ENCODE measurements at regions not wholly inside any gene's neighbourhood (a gene's known extent, or its start where the extent isn't known, plus 50 kb on each side); places are given as distances from the start of the nearest gene placed in this dataset.

DNA sequence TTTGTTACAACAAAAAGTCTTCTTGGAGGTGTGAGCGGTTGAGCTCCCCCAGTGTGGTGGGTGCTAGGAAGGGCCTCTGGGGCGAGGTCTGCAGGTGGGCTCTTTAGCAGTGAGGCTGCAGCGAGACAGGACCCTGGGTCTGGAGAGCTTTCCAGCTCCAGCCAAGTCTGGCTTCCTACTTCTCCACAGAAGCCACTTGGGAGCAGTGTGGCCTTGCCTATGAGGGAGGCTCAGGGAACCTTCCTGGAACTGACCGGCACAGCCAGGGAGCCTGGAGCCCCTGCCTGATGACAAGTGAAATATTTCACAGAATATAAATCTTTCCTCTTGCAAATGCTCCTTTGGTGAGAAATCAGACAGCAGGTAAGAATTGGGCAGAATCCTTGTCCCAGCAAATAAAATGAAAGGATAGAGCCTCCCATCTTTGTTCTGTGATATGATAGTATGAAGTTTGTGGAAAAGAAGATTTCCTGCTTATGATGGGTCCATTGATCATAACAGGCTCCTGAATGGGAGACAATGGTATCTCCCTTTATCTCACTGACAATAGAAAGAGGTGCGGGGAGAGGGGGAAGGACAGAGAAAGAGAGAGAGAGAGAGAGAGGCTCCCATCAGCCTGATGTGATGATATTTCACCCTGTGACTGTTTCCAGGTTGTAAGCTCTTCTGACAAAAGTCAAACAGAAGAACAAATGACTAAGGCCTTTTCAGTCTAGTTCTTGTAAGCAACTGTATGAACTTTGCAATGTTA is 289.8 kb upstream of the SPRED2 start:
- no peak for DNase-seq

DNA sequence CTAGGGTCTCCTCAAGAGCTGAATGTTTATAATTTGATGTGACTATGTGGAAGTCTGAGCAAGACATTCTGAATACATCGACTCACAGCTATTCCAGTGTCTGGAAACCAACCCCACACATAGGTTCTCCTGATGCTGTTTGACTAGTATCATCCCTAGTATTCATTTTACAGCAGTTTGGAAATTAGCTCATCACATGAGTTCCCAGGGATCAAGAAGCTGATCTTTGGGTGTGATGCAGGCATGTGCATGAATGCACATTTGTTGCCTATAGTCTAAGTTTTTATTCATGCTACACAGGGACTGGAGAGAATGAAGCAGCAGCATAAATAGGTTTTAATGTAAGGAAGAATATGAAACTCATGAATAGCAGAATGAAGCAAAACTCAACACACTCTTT is 284.3 kb upstream of the SPRED2 start:
- no peak for DNase-seq

DNA sequence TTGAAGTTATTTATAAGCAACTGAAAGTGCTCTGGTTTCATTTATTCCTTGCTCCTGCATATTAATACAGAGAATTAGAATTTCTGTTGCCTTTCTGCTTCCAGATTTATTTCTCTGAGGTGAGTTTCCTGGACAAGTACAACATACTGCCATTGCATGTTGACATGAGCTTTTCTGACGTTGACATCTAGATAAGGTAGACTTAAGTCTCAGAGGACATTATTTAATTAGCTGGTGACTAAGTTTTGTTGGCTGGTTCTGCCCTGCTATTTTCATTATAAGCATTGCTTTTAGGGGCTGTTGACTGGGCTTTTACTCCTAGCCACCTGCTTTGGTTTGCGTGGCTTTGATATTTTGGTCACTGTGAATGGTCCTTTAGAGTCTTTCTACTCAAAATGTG is 282.9 kb upstream of the SPRED2 start:
- no peak for DNase-seq

DNA sequence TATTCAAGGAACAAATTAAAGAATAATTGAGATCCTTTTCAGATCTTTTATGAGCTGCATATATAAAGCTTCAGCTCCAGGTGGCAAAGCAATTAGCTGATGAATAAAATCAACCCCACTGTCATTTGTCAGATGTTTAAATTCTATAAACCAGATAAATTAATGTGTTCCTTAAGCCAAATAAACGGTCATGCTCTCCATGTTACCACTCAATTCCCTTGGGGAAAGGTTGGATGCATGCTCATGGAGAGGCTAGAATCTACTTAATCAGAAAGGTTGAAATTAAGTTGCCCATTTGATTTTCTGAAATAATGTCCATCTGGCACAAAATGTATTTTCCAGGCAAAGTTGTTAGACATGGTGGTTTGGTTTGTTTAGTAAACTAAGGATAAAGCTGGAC is 282.5 kb upstream of the SPRED2 start:
- no peak for DNase-seq

DNA sequence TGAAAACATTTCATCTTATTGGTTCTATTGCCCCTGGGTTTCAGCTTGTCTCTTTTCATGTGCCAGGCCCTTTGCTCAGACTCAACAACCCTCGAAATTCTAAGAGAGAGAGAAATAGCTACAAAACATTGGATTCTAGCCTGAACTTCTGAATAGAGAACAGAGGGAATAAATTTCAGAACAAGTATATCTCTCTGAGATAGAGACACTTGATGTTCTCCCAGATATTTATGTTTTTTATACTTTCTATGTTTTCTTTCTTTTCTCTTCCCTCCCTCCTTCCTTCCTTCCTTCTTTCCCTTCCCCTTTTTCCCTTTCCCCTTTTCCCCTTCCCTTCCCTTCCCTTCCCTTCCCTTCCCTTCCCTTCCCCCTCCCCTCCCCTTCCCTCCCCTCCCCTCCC is 279.5 kb upstream of the SPRED2 start:
- no peak for DNase-seq

DNA sequence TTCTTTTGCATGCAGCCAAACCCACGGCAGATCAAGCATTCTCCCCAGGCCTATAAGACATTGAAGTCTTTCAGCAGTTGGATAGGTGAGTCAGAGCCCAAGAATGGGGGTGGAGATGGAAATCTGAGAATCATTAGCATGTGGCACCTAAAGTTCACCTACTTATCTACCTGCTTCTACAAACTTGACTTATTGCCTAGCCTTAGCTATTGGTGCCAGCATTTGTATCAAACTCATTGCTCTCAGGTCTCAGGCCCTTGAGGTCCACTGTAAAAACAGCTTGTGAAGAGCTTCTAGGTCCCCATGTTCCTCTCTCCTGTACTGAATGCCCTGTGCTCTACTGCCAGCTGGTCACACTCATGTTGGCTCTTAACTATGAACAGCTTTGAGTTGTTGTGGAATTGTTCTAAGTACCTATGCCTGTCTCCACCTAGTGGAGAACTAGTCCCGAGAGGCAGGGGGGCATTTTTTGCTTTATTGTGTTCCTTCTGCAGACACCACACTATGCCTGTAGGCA is 278.4 kb upstream of the SPRED2 start:
- no peak for DNase-seq

DNA sequence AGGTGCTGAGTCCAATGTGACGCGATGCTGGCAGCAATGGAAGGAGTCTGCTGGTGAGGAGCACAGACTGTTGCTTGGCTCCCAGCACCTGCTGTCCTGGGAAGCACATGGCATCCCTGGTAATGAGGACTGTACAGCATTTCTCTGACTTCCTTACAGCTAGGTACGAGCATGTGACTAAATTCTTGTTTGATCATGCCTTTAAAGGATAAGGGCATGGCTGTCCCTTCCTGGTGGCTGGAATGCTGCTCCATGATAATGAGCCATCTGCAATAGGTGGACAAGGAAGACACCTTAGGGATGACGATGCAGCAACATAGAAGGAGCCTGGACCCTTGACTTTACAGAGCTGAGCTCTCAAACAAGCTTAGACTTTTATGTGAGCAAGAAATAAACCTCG is 278.0 kb upstream of the SPRED2 start:
- no peak for DNase-seq

DNA sequence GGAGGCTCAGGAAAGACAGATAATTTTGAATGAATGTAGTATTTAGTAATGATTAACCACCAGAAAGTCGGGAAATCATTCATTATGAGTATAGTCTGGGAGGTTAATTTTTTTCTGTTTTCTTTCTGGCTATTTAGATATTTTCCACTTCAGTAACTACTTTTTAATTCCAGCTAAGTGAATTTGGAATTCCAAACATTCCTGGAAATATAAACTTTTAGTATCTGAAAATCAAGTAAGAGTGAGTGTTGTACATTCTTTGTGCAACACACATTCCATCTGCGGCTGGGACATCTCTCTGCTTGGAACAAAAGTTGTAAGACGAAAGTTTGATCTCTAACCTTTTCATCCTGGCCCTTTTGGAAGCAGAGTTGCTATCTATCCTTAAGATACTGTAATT is 275.7 kb upstream of the SPRED2 start:
- no peak for DNase-seq

DNA sequence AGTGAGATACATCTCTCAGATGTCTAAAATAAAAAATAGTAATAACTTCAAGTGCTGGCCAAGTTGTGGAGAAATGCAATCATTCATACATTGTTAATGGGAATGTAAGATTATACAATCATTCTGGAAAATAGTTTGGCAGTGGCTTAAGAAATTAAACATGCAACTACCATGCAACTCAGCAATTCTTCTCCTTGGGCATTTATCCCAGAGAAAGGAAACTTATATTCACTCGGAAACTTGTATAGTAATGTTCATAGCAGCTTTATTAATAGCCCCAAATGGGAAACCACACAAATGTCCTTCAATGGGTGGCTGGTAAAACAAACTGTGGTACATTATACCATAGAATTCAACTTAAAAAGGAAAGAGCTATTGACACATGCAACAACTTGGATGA is 274.0 kb upstream of the SPRED2 start:
- no peak for DNase-seq

DNA sequence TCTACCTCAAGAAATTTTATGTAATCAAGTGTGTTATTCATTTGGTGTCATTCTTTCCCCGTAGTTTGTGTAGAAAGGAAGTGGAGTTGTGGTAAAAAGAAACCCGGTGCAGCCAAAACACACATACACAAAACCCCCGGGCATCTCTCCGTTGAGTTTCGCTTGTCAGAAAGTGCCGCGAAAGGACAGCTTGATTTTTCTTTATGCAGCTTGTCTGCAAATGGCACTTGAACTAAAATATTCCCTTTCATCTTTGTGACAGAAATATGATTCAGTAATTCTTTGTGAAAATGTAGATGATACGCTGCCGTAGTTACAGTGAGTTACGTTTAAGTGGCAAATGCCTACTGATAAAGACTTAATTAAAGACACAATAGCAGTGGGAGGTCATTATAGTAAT is 268.8 kb upstream of the SPRED2 start:
- no peak for DNase-seq

DNA sequence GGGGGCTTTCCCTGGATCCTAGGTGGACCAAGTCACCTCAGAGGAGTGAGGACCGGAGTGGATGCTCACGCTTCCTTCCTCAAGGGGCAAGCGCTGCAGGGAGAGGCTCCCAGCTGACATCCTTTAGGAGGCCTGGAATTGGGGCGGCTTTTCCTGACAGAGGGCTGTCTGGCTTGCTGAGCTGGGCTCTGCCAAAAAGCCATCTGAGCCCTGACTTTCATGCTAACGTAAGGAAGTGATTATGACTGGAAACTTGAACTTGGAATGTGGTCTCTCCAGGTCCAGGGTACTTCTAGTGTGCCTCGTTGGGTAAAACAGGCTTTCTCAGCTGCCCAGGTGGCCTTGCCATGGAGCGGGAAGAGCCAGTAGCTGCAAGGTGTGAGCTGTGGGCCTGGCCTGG is 268.3 kb upstream of the SPRED2 start:
- no peak for DNase-seq

DNA sequence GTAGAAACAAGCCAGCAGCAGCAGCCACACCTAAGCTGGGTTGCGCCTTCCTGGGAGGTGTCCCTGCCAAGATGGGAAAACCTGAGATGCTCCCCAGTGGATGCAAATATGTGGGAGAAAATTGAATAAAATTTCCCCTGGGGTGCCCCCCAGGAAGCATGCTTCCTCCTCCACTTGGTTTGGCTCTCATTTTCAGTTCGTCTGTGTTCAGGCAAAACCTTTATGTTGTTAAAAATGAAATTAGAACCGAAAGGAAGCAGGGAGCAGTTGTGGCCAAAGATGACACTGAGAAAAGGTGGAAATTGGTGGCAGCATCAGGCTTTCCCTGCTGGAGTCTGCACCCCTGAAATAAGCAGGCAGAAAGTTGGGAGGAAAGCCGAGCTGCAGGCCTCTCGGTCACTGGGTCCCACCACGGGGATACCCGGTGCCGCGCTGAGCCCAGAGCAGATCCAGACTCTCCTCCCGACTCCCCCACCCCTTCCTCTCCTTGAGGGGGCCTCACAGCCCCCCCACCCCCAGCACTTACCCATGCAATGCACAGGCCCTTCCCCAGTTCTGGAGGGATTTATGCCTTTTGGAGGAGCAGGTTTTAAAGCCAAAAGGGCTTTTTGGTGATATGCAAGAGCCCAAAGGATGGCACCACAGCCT is 267.7 kb upstream of the SPRED2 start:
- DNase-seq, result no peak

DNA sequence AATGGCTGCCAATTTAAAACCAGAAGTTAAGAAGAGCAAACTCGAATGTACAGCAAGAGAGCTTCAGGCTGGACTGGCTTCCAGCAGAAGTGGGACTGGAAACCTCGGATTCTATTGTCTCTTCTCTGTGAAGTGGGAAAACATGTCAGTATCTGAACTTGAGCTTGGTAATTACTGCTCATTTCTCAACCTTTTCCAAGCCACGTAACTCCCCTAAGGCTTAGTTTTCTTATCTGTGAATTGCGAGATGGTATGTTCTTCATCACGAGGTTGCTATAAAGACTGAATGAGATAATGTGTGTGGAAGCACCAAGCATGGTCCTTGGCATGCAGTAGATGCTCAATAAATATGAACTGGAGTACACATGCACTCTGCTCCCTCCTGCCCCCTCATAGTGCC is 259.4 kb upstream of the SPRED2 start:
- DNase-seq, result no peak

DNA sequence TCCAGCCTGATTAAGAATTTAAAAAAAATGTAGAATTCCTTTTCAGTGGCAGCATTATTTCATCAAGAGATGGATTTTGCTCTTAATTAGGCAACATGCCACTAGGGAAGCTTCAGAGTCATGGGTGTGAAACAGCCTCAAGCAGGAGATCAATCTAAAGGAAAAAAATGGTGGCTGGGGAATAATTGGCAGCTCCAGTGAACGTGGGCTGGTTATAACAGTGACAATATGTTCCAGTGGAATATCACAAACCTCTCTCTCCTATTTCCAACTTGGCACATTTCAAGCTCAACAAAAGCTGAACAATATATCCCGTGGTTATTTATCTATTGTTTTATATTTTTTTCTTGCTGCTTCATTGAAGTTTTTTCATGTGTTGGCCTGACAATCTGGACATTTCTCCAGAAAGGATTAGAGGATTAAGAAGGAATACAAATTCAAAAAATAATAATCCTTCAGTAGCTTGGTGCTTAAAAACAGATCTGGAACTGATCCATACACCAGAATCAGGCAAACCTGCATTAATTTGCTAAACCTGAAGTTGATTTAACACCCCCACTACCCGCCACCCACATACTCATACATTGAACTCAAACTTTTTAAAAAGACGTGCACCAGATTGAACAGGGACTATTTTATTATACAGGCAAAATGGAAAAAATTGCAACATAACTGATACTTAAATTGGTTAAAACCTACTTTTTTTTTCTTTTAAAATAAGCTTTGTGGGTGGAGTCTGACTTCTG is 255.9 kb upstream of the SPRED2 start:
- no peak for DNase-seq

DNA sequence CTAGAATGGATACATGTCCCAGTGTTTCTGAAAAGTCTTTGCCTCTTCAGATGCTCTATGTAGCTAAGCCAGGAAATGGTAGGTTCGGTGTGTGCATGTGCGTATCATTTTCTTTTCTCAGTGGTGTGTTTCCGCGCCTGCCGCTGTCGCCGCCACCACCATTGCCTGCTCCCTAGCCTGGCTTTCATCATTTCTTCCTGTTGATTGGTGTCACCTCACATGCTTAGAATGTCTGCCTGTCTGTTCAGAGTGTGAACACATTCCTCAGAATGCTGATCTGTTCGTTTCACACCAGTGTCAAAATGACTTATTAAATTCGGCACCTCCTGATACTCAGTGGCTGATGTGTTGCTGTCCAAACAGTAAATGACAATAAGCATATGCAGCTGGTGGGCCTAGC is 255.2 kb upstream of the SPRED2 start:
- DNase-seq, result no peak

DNA sequence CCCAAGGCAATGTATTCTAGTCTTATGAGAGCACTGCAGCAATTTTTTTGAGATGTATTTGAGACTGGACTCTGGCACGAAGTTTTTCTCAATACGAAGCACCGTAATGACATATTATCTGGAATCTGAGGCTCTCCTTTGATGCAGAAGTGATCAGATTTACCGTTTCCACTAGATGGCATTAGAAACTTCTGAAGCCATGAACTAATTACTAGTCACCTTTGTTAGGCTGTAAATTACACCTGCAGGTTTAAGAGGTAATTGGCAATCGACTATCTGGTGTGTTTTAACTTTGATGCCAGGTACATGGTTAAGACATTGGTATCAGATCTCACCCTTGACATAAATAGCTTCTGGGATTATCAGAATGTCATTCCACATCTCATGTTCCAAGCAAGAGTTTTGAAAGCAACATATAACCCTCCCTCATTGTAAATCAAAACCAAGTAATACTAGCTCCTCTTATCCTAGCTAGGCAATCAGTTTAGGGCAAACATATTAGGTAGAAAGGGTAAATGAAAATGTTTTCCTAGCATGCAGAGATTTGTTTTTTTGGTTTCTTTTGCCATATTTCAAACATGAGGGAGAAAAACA is 254.6 kb upstream of the SPRED2 start:
- no peak for DNase-seq

DNA sequence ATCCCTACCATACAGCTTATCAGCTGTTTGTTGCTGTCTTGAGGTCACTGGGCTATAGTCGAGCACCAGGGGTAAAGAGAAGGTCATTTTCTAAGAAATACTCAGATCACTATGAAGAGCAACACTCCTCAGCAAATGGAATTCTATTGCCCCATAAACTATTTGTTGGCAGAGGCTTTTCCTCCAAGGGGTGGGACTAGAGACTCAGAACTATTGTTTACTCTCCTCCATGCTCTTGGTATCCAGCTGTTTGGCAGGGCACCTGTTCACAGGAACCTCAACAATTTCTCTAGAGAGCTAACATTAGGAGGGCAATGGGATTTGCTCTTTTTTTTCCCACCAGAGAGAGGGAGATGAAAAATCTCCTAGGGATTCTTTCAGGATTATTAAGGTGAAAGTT is 249.1 kb upstream of the SPRED2 start:
- DNase-seq, result no peak

DNA sequence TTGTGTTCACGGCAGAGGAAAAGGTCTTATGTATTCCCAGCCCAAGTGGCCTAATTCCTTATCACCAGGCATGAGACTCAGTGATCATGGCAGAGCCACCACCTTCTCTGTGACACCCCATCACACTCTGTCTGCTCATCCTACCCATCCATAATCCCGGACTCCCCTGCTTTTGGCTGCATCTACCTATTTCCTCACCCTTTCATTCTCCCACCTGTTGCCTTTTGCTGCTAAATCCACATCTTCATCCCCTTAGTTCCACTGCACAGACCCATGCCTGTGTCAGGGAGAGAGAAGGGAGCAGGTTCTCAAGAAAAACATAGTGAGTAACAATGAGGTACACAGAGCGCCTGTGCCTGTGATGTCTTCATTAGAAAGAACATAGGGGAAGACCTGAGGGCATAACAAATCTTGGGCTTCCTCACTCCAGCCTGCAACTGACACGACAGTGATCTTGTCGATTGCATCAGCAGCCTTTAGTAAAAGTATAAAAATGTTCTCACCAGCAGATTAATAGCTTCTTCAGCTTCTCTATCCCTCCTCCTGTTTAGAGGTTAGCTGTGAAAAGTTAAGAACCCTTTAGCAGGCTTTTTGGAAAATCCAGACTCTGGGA is 246.5 kb upstream of the SPRED2 start:
- no peak for DNase-seq

DNA sequence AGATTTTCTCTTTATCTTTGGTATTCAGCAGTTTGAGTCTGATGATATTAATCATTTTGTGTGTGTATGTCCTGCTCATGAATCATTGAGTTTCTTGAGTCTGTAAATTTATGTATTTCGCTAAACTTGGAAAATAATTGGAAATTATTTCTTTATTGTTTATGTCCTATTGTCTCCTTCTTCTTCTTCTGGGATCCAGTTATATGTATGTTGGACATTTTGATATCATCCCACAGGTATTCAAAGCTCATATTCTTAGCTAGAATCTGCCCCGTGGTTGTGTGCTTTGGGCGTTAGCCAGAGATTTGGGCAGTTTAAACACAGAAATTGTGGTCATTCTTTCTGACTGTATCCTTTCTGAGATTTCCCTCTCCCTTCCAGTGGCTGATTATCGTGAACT is 243.0 kb upstream of the SPRED2 start:
- DNase-seq, result no peak

DNA sequence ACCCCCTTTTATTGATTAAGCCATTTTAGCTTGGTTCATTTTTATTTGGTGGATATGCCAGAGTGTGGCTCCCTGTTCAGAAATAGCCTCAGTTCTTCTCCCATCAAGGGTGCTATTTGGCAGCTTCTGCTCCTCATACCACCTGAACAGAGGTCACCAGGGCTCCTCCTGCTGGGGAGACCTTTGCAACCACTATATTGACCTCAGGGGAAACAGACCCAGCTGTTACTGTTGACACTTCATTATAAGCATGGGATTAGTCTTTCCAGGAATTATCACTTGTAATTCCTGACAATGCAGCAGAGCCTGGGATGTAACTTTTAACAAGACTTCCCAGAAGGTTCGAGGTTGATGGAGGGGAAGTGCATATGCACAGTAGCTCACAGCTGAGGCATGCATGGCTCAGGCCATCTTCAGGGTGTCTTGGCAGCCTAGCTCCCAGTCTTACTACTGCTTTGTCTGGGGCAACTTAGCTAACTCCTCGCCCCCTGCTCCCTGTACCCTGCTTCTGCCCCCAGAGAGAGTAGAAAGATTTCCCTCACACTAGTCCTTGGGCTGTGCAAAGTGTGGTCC is 239.4 kb upstream of the SPRED2 start:
- DNase-seq, result no peak

DNA sequence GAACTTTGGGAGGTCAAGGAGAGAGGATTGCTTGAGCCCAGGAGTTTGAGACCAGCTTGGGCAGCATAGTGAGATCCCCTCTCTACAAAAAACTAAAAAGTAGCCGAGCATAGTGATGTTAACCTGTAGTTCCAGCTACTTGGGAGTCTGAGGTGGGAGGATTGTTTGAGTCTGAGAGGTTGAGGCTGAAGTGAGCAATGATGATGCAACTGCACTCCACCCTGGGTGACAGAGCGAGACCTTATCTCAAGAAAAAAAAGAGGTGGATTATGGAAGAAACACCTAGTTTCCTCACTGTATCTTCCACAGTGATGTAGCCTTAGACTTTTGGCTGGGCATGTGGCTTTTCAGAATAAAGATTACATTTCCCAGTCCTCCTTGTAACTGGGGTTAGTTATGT is 237.2 kb upstream of the SPRED2 start:
- DNase-seq, result no peak

DNA sequence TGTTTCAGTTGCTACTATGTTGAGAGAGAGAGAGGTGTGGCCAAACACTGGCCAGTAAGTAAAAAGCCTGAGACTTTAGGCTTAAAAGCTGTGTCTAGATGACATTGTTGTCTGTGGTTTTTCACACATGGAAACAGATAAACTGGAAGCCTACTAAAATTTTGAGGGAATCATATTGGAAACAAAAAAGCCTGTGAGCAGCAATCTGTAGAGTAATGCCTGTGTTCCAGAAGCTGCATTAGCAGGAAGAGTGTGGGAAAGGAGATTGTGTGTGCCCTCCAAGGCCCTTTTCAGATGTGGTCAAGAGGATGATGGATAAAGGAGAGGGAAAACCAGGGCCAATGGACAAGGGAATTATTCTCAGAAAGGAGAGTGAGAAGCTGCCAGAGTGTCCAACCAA is 236.3 kb upstream of the SPRED2 start:
- no peak for DNase-seq

DNA sequence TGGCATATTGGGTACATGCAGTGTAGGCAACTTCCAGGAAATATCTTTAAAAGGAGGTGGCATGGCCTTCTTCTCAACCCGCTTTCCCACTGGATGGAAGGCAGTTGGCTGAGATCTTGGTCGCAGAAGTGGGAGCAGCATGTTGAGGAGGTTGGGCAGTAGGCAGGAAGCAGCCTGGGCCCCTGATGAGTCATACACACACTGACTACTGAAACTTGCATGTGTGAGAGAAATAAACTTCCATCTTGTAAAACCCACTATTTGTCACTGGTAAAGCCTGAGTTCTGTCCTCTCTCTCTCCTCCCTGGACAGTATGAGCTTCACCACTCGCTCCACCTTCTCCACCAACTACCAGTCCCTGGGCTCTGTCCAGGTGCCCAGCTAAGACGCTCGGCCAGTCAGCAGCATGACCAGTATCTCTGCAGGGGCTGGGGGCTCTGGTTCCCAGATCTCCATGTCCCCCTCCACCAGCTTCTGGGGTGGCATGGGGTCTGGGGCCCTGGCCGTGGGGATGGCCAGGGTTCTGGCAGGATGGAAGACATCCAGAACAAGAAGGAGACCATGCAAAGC is 233.8 kb upstream of the SPRED2 start:
- no peak for DNase-seq
